ENCODE measurements at regions not wholly inside any gene's neighbourhood (a gene's known extent, or its start where the extent isn't known, plus 50 kb on each side); places are given as distances from the start of the nearest gene placed in this dataset.

DNA sequence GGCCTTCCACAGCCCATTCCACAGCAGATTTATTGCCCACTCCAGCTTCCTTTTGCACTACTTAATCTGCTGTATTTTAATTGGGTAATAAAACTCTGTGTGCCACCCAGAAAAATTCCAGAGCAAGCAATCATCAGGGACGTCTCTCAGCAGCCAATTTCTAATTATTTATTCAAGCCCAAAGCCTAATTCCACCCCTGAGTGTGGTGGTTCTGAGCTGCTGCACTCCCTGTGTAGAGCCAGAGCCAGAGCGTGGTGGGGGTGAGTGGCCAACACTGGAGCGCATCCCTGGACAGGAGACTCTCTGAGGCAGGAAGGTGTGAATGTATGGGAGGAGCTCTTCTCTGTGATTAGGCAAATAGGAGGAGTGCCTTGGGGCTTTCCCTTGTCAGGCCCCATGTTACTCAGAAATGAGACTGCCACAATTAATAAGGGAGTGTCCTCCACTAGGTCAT is 66.1 kb downstream of the CD24 start:
- WGBS (ENCODE audit: insufficient coverage, low coverage, missing lambda C conversion rate): 58% methylated on average over 3 of the region's 3 CpGs
- no peaks in the 10 kb centered on the region for H4K20me1 ChIP-seq (replicated peaks; ENCODE audit: control insufficient read depth, insufficient read depth, low read length)
- TF ChIP-seq, protein P1, sequence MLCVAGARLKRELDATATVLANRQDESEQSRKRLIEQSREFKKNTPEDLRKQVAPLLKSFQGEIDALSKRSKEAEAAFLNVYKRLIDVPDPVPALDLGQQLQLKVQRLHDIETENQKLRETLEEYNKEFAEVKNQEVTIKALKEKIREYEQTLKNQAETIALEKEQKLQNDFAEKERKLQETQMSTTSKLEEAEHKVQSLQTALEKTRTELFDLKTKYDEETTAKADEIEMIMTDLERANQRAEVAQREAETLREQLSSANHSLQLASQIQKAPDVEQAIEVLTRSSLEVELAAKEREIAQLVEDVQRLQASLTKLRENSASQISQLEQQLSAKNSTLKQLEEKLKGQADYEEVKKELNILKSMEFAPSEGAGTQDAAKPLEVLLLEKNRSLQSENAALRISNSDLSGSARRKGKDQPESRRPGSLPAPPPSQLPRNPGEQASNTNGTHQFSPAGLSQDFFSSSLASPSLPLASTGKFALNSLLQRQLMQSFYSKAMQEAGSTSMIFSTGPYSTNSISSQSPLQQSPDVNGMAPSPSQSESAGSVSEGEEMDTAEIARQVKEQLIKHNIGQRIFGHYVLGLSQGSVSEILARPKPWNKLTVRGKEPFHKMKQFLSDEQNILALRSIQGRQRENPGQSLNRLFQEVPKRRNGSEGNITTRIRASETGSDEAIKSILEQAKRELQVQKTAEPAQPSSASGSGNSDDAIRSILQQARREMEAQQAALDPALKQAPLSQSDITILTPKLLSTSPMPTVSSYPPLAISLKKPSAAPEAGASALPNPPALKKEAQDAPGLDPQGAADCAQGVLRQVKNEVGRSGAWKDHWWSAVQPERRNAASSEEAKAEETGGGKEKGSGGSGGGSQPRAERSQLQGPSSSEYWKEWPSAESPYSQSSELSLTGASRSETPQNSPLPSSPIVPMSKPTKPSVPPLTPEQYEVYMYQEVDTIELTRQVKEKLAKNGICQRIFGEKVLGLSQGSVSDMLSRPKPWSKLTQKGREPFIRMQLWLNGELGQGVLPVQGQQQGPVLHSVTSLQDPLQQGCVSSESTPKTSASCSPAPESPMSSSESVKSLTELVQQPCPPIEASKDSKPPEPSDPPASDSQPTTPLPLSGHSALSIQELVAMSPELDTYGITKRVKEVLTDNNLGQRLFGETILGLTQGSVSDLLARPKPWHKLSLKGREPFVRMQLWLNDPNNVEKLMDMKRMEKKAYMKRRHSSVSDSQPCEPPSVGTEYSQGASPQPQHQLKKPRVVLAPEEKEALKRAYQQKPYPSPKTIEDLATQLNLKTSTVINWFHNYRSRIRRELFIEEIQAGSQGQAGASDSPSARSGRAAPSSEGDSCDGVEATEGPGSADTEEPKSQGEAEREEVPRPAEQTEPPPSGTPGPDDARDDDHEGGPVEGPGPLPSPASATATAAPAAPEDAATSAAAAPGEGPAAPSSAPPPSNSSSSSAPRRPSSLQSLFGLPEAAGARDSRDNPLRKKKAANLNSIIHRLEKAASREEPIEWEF (CRISPR knock-in tag; IDR thresholded peaks at IDR 0.05): no peak
- TF ChIP-seq NUFIP1 (IDR thresholded peaks at IDR 0.05; ENCODE audit: partially characterized antibody) (no peak), ILK (tag; IDR thresholded peaks at IDR 0.05; ENCODE audit: borderline replicate concordance, low read depth) (no peak), ETV5 (CRISPR knock-in tag; IDR thresholded peaks at IDR 0.05; ENCODE audit: low read depth) (no peak), PTRF (tag; IDR thresholded peaks at IDR 0.05) (no peak), ETS2 (tag; IDR thresholded peaks at IDR 0.05; ENCODE audit: borderline replicate concordance, poor library complexity, severe bottlenecking) (no peak), ZNF133 (CRISPR knock-in tag; IDR thresholded peaks at IDR 0.05) (no peak), RBM22 (IDR thresholded peaks at IDR 0.05; ENCODE audit: low read depth, low read length, poor library complexity, severe bottlenecking) (no peak), ZNF75A (CRISPR knock-in tag; IDR thresholded peaks at IDR 0.05) (no peak), CTBP1 (IDR thresholded peaks at IDR 0.05; ENCODE audit: borderline replicate concordance) (no peak), ZNF134 (CRISPR knock-in tag; conservative IDR thresholded peaks at IDR 0.05) (no peak), ESRRA (IDR thresholded peaks at IDR 0.05; ENCODE audit: borderline replicate concordance, low read depth) (no peak), ZNF586 (CRISPR knock-in tag; conservative IDR thresholded peaks at IDR 0.05) (no peak), KAT2B (IDR thresholded peaks at IDR 0.05; ENCODE audit: low read depth, low read length) (no peak), PURB (CRISPR knock-in tag; IDR thresholded peaks at IDR 0.05; ENCODE audit: low read depth) (no peak)
- TF ChIP-seq, protein P2, sequence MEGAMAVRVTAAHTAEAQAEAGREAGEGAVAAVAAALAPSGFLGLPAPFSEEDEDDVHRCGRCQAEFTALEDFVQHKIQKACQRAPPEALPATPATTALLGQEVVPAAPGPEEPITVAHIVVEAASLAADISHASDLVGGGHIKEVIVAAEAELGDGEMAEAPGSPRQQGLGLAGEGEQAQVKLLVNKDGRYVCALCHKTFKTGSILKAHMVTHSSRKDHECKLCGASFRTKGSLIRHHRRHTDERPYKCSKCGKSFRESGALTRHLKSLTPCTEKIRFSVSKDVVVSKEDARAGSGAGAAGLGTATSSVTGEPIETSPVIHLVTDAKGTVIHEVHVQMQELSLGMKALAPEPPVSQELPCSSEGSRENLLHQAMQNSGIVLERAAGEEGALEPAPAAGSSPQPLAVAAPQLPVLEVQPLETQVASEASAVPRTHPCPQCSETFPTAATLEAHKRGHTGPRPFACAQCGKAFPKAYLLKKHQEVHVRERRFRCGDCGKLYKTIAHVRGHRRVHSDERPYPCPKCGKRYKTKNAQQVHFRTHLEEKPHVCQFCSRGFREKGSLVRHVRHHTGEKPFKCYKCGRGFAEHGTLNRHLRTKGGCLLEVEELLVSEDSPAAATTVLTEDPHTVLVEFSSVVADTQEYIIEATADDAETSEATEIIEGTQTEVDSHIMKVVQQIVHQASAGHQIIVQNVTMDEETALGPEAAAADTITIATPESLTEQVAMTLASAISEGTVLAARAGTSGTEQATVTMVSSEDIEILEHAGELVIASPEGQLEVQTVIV (CRISPR knock-in tag; IDR thresholded peaks at IDR 0.05; ENCODE audit: borderline replicate concordance): no peak
- BruUV-seq (replicated peaks): no TSS peak
- H3K9me3 ChIP-seq (replicated peaks; ENCODE audit: control insufficient read depth, insufficient read depth, low read depth, low read length): no peaks in the 10 kb centered on the region
- ATAC-seq (no peak), FAIRE-seq (no peak), DNase-seq (ENCODE audit: extremely low read depth in 1 of 4, low spot score in 3 of 4) (no peak)
- H3K36me3 ChIP-seq (ENCODE audit: control insufficient read depth, insufficient read depth, low read length): no peaks in the 10 kb centered on the region
- H3K4me1 ChIP-seq (replicated peaks in 1 of 2; ENCODE audit: control insufficient read depth in 2 of 2, insufficient read depth in 2 of 2, low read length in 2 of 2): peaks cover 4 to 30% of the 10 kb centered on the region in 2 experiments; a peak in 4 of 5 replicates
- no peak overlapping the region for H2AFZ ChIP-seq (ENCODE audit: low read depth, low read length)
- no peak overlapping the region for H3K27ac ChIP-seq (ENCODE audit: extremely low read depth, low read depth, low read length)
- intact Hi-C loops (cut with micrococcal nuclease) (no loop called here), in situ Hi-C loops (cut with MboI) (loop anchor here (10.0 kb wide), 1 partner anchor 874 kb away; no protein-coding TSS in a partner anchor)
- CTCF ChIA-PET (ENCODE audit: low intra/inter-chr PET ratio): no interaction called here
- H3K79me2 ChIP-seq (ENCODE audit: control insufficient read depth, insufficient read depth, low read length): no peaks in the 10 kb centered on the region
- H3K27me3 ChIP-seq (ENCODE audit: control insufficient read depth in 2 of 2, insufficient read depth in 2 of 2, low read length in 2 of 2): no peaks in the 10 kb centered on the region
- POLR2A ChIA-PET: no interaction called here
- H3K4me2 ChIP-seq (ENCODE audit: insufficient read depth, low read length): no peak overlapping the region
- no peak overlapping the region for H3K9ac ChIP-seq (ENCODE audit: insufficient read depth in 1 of 2, low read depth in 2 of 2, low read length in 2 of 2)
- H3K4me3 ChIP-seq: no peak overlapping the region
- H3K9me1 ChIP-seq (ENCODE audit: control insufficient read depth, insufficient read depth, low read length): no peaks in the 10 kb centered on the region

Measured in K562 (cell line).